SKM-1 treated with dmso at 0.1 percent for 144 hours (cell line): ENCODE measurements at regions not wholly inside any gene's neighbourhood (a gene's known extent, or its start where the extent isn't known, plus 50 kb on each side); places are given as distances from the start of the nearest gene placed in this dataset.
"Not testable (repeated sequence)": the region's sequence is repeated elsewhere in the genome, so short reads cannot be mapped to it uniquely, and the experiment has no call there.

Experiments
- DNase-seq: peaks from one replicate; lab custom pipeline; 2025; ENCODE audit not compliant: unreplicated experiment; lab: John Stamatoyannopoulos, UW

DNA sequence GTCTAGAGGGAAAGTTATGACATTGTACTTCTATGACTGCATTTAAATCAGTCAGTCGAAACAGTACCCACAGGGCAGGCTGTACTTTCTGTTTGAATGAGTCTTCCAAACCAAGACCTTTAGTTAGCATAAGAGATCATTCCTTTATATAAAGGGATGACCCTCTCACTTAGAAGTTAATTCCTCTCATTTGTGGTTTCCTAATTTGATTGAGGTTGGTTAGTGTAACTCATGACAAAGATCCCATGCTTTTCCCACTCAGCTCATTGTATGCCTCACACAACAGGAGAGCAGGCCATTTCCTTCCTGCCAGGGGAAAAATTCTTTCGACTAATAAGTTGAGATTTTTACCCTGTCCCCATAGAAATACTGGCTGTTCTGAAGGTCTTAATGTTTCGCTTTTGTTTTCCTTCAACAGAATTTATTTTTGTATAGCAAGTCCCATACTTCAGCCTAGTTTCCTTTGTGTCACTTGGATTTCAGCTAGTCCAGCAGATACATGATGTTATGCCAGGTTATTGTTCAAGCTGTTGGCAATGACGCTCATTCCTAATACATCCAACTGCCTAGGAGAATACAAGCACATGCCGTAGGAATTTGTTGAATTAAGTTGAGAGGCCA lies 500.7 kb downstream of the SPATA31D1 start:
- no peak for DNase-seq

DNA sequence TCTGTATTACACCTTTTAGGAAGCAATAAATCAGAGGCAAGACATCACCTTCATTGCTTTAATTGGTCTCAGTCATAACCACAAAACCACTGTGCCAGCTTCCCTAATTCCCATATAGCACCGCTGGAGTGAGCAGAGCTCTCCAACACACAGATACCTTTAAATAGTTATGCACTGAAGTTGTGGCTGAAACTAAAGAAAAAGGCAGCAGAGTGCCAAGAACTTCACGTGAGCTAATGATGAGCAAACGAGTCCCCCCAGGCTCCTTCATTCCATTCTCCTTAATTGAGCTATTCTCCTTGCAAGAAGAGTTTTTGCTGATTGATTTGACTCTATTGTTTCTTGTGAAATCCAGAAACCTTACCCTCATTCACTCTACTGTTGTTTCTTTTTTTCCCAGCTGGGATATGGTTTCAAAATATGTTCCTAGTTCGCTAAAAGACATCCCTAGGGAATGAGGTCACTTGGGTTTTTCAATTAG lies 501.5 kb downstream of the SPATA31D1 start:
- no peak for DNase-seq

DNA sequence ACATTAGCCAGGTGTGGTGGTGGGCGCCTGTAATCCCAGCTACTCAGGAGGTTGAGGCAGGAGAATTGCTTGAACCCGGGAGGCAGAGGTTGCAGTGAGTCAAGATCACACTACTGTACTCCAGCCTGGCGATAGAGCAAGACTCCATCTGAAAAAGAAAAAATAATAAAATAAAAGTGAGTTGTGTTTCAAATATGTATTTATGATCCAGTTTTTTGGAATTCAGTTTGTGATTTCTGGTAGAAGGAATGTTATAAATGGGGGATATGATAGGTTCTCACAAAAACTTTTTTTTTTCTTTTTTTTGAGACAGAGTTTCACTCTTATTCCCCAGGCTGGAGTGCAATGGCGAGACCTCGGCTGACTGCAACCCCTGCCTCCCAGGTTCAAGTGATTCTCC lies 502.2 kb downstream of the SPATA31D1 start:
- DNase-seq, result not testable (repeated sequence)

DNA sequence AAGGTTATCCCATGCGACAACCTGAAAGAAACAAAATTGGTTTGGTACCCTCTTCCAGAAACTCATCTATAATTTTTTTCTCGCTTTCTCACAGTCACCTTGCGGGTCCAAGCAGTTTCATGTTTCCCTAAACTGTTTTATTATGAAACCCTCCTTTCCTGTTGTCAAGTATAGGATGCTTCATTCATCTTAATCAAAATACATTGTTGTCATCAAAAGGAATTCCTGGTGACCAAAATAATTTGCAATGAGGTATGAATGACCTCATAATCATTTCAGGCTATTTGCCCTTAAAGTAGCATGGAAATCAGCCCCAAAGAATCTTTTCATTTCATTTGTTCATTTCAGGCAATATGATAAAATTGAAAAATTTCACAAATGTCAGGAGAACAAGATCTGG lies 503.0 kb downstream of the SPATA31D1 start:
- DNase-seq, result no peak

DNA sequence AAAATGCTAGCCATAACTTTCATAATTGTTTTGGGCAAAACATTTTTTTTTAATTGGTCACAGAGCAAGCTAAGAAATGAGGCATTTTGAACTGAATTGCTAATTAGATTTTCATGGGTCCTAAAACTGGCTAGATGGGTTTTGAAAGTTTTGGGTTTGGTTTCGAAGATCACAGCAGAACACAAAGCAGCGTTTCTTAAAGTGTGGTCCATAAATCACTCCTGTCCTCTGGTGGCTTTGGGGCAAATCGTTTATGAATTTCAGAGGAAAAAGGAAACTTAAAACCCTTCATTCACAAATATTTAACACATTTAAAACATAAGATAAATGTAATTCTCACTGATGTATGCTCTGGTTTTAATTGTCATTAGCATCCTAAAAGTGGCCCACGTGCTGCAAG lies 503.7 kb downstream of the SPATA31D1 start:
- DNase-seq, result no peak

DNA sequence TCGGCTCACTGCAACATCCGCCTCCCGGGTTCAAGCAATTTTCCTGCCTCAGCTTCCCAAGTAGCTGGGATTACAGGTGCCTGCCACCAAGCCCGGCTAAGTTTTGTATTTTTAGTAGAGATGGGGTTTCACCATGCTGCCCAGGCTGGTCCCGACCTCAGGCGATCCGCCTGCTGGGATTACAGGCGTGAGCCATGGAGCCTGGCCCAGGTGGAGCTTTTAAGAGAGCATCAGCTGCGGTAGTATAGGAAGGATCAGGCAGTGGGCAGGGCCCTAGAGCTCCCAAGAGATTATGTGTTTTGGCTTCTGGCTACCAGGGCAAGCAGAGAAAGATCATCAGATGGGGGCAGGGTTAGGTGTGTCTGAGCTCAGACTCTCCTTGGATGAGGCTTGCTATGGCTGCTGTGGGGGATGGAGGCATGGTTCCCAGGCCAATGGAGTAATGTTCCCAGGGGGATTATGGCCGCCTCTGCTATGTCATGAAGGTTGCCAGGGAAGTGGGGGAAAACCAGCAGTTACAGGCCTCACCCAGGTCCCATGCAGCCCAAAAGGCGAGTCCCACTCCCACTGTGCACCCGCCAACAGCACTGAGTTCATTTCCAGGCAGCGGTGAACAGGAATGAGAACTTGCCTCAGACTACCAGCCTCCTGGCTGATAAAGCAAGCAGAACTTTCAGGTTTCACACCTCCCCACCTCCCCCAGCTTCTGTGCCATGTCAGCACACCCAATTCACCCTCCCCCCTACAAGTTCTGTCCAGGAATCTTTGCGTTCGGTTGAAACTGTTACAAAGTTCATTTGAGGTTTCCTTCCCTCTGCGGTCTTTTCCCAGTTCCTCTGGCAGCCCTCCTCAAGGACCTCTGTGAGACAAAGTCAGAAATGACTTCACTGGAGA lies 507.6 kb downstream of the SPATA31D1 start:
- DNase-seq, result no peak

DNA sequence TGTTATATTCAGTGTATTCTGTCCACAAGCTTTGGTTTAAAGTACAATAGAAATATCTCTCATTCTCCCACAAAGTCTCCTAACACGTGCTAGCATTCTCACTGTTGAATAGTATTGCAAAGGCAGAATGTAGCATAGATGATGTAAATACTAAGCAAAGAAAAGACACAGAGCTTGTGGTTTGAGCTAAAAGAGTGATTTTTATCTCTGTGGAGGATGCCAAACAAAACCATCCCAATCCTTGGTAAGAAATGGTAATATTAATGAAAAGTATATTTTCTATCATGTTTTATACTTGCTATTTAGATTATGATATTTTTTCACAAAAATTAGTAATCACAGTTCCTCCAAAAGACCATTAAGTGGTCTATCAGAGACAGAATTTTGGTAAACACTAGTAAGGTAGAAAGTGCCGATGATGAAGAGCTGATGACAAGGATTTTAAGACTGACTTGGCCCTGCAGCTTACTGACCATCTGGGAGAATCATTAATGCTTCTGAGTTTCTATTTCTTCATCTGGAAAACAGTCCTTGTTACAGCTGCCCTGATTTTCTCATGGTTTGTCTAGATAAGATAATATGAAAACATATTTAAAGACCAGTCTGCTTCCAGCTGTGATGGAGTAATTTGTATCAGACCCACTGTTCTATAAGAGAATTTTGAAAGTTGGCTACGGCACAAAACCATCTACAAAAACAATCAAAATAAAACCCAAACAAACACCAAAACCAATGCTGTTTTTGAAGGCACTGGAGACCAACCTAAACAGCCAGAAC lies 510.2 kb downstream of the SPATA31D1 start:
- DNase-seq, result no peak

DNA sequence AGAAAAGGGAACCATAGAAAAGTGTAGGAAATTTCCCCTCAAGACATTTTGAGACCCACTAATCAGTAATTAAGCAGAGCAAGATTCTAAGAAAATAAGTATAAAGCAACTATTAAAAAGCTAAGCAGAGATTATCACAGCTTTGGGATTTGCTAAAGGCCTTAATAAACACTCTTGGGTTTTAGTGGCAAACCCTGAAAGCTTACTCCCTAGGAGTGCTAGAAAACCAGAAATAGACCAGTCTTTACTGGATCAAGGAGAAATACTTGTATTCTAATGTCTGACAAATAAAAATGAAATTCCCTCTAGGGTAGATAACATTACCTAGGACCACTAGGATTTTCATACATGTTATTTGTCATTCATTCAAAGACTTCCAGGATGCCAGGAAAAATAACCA lies 510.8 kb downstream of the SPATA31D1 start:
- DNase-seq, result no peak

DNA sequence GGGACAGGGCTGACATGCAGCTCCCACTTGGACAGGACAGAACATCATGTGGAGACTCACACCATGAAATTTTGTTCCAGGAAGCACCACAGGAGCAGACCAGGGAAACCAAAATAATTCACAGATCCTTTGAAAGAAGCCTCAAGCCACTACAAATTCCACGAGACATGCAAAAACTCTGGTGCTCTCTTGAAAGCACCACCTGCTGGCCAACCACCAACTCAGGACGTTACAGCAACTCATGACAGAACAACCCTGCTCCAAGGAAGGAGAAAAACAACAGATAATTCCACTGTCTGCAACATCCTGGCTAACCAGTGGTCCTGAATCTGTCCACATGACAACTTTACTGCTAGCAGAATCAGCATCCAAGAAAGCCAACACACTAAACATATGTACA lies 516.0 kb downstream of the SPATA31D1 start:
- no peak for DNase-seq

DNA sequence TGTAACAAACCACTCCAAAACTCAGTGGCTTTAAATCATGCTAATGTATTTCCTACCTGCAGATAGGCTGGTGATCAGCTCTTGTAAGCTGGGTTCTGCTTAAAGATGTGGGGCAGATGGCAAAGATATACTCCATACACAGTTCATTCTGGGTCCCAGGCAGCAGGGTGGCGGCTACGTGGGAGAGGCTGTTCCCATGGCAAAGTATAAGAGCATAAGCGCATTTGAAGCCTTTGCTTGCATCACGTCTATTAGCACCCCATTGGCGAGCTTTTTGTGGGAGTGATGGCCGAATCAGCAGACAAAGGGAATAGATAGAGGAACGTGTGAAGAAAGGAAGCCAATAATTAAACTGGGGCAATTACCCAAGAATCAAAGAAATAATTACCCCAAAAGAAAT lies 523.1 kb downstream of the SPATA31D1 start:
- DNase-seq, result no peak

DNA sequence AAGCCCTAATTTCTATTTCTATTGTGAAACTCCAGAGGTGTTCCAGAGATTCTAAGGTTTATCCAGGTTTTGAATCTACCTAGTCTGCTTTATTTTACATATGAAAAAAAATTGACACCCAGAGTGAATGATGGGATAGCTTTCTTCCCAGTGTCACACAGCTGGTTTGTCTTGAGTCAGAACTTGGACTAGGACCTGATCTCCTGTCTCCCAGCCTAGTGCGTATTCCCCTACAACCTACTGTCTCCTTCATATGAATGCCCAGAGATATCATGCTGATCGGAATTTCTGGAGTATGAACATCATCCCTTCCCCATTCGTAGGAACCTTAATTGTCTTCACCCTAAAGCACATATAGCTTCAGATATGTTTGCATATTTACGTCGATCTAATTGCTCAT lies 524.2 kb downstream of the SPATA31D1 start:
- DNase-seq, result no peak

DNA sequence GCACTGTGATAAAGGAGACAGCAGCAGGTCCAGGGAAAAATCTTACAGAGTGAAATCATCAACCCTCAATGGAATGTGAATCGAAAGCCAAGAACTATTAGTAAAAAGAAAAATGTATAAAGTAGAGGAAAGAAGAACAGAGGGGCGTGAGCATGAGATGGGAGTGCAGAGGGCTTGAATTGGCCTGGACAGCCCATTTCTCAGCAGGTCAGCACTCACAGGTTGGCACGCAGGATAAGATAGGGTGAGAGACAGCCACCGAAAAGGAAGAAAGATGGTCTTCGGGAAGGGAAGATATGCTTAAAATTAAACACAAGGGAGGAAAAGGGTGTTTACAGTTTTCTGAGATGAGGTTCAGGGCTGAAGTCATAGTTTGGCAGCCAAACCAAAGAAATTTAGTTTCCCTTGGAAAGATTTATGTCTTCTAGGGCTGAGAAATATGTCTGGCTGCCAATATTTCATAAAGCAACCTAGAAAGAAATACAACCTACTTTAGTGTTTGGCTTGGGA lies 524.7 kb downstream of the SPATA31D1 start:
- no peak for DNase-seq

DNA sequence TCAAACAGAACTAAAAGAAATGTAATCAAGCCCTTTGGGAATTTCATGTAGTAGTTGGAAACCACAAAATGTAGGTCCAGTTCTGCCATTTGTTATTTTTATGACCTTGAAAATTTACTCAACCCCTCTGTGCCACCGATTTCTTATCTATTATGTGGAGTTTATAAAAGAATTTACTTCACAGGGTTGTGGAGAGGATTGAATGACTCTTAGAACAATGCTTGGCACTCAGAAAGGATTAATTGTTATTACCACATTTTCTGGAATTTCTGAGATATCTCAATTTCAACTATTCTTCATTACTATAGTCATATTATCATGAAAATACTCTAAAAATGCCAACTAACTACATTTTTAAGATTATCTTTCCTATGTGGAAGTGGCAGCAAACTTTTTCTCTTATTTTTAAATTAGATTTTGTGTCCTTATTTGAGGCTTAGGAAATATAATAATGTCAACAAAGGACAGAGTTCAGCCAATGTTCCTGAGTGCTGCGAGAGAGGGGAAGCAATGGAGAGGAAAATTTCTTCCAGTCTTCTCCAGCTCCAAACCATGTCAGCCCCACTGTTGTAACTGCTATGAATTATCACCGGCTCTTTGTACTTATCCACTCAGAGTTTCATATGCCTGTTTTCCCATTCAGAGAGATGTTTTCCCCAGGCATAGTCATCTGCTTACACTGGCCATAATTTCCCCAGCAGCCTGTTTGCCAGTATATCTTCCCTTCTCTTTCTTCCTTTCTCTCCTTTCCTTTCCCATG lies 525.6 kb downstream of the SPATA31D1 start:
- no peak for DNase-seq

DNA sequence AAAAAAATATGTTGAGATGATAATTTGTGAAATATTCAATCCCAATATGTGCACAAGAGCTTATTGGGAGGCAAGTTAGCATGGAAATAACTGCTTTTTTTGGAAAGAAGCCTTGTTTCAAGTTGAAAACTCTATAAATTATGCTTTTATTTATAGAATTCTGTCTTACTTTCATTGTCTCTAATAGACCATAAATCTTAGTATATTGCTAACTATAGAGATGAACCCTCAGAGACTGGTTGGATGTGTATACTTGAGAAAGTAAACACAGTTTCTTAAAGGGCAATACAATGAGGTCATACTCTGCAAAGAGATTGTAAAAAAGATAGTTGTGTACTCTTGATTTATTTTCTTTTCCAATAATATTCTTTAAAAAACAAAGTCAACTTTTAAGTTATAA lies 530.3 kb downstream of the SPATA31D1 start:
- no peak for DNase-seq

DNA sequence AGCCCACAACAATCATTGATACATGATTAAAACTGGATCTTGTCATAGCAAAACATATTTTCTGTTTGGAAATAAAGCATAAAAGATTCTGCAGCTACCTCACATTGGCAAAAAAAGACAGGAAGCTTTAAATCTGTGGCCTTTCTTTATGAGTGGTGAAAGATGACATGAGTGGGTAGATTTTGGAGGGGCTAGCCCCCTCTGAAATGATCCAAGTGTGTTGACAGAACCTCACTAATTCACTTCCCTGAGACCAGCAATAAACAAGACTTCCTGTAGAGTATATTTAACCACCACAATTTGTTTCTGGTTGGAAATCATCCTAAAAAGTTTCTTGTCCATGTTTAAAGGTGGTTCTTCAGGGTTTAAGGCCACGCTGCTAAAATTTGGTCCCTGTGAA lies 530.8 kb downstream of the SPATA31D1 start:
- no peak for DNase-seq

DNA sequence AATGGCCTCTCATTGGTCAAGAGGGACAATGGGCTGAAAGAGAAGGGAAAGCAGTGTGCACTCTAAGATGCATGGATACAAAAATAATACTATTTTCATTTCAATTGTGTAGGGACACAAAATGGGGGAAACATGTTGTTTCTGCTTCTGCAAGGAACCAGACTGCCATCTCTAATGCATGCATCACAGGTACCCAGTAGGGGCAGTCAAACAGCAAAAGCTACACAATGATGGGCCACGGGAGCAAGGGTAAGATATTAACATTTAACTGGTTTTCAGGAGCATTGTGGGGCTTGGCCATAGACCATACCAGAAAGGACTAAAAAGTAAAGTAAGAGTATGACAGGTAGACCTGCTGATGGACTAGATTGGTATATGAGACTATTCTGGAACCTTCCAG lies 535.8 kb downstream of the SPATA31D1 start:
- no peak for DNase-seq

DNA sequence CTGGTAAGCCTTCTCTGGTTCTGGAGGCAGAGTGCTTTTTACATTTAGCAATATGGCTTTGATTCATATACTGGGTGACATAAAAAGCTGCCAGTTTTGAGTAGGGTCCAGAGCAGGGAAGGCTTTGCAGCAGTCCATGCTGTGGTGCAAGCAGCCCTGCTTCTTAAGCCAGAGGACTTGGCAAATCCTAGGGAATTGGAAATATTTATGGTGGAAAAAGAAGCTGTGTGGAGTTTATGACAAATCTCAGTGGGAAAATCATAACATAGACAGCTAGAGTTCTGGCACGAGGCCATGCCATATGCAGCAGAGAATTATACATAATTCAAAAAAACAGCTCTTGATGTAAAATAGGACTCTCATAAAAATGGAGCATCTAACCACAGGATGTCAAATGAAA lies 536.4 kb downstream of the RASEF start:
- DNase-seq, result no peak

DNA sequence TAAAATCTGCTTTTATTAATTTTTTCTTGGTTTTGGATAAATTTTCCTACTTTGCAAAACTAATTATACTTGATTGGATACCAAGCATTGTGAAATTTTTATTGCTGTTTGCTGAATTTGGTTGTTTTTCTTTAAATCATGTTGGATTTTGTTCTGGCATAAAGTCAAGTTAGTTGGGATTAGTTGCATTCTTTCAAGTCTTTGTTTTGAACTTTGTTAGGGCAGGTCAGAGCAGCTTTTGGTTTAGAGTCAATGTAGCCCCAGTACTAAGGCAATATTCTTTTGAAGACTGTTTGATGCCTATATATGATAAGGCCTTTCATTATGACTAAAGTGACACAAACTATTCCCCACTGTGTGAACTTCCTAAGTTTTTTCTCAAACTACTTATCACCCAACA lies 531.1 kb downstream of the RASEF start:
- DNase-seq, result no peak

DNA sequence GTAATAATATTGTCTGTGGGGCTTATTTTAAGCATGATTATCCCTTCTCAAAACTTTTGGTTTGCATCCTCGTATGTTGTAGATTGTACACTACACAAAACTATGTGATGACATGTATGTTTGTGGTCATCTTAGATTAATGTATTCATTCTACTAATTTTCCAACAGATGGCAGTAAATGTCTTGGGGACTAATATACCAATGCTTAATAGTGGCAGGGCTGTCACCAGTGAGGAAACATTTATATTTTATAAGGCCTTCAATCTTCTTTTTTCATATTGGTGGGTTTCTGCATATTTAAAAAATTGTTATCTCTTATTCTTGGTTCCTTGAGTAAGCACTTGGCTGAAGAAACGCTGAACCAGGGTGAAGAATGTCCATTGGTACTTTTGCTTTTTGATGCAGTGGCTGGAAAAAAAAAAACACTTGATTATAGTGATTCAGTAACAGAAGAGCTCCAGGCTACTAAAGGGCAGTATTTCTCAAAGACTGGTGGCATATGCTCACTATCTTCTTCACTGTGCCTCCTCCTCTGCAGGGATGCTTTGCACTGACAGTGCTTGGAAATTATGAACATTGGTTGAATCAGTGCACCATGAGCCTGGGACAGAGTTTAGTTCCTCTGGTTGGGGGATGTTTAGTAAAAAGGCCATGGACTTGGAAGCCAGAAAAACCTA lies 530.3 kb downstream of the RASEF start:
- DNase-seq, result no peak

DNA sequence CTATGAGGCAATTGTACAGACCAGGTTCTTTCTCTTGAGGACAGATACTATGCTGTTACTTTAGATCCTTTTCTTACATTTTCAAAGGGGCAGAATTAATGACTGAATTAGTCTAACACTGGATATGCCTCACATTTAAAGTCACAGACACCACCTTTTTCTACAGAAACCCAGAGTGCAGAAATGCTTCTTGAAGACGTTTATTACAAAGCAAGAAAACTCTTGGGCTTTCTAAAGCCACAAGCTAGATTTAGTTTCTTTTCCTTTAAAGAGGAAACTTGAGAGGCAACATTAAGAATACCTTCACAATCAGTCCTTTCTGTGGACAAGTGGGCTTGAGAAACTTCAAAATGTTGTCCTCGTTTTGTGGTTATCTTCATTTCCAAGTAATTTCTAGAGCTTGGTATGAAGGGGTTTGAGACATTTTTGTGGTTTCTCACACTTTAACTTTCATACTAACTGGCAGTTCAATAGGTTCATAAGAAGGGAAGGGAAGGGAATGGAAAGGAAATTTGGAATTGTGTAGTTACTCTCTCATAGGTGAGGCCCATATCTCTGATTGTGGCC lies 527.4 kb downstream of the RASEF start:
- no peak for DNase-seq
